Thoracic aorta (tissue), 2 donors: ENCODE measurements at regions not wholly inside any gene's neighbourhood (a gene's known extent, or its start where the extent isn't known, plus 50 kb on each side); places are given as distances from the start of the nearest gene placed in this dataset.

Experiments used
- ATAC-seq: fragments of 150-250 bp; one replicate; pipeline ENCODE4 v1.8.0; 2017; ENCODE audit warnings: low read depth; ENCODE audit not compliant: insufficient number of reproducible peaks, low FRiP score
- DNase-seq: peaks from one replicate; pipeline ENCODE4 v3.0.0-alpha.2; 2020; ENCODE audit warnings: low spot score
- H3K27ac ChIP-seq, 2 donors: fragments of 200-600 bp; sonication (generic); 1 replicate in 1 of 2; 2 replicates in 1 of 2; pipeline ENCODE4 v1.5.1; 2016; ENCODE audit warnings: mild to moderate bottlenecking in 2 of 2, moderate library complexity in 2 of 2
- H3K27me3 ChIP-seq: fragments of 200-600 bp; sonication (generic); replicated peaks from 2 replicates; pipeline ENCODE4 v1.6.0; 2016; ENCODE audit warnings: mild to moderate bottlenecking; ENCODE audit not compliant: insufficient read depth
- H3K36me3 ChIP-seq: fragments of 200-600 bp; sonication (generic); one replicate; pipeline ENCODE4 v1.5.1; 2016
- H3K4me1 ChIP-seq, 2 donors: fragments of 200-600 bp; sonication (generic); 1 replicate in 1 of 2; 2 replicates in 1 of 2; pipeline versions ENCODE4 v1.5.1 to v1.6.0; 2016; ENCODE audit warnings: low read depth in 2 of 2, mild to moderate bottlenecking in 1 of 2; ENCODE audit not compliant: control insufficient read depth in 1 of 2
- H3K4me3 ChIP-seq: fragments of 200-600 bp; sonication (generic); 2 replicates; pipeline ENCODE4 v1.5.1; 2016; ENCODE audit warnings: mild to moderate bottlenecking
- H3K9me3 ChIP-seq: fragments of 200-600 bp; sonication (generic); 2 replicates; pipeline ENCODE4 v1.5.1; 2016
- CTCF ChIP-seq: fragments of 200-600 bp; sonication (generic); IDR thresholded peaks from one replicate; pipeline ENCODE4 v1.5.1; 2019; ENCODE audit warnings: antibody characterized with exemption

- peaks cover 5% of the 10 kb centered on the region for H3K9me3 ChIP-seq
- TF ChIP-seq CTCF = no peak
- H3K27me3 ChIP-seq = no peaks in the 10 kb centered on the region
- H3K4me3 ChIP-seq = no peak overlapping the region
- no peaks in the 10 kb centered on the region for H3K4me1 ChIP-seq
- no peaks in the 10 kb centered on the region for H3K36me3 ChIP-seq
- DNase-seq (no peak), ATAC-seq (no peak)
- no peak overlapping the region for H3K27ac ChIP-seq
Observed at GRCh38 chr2:172162739-172163336, 60.1 kb upstream of the DLX2 start.

- no peak overlapping the region for H3K27ac ChIP-seq
- no peak overlapping the region for H3K4me3 ChIP-seq
- H3K9me3 ChIP-seq = no peaks in the 10 kb centered on the region
- no peak for TF ChIP-seq CTCF
- no peaks in the 10 kb centered on the region for H3K36me3 ChIP-seq
- ATAC-seq = no peak
- no peak for DNase-seq
- H3K4me1 ChIP-seq = peaks cover 0 to 4% of the 10 kb centered on the region in 2 donors
- no peaks in the 10 kb centered on the region for H3K27me3 ChIP-seq
Observed at GRCh38 chr2:172168917-172169346, 66.2 kb upstream of the DLX2 start.

- no peak for ATAC-seq
- no peak for DNase-seq
- Histone ChIP-seq H3K27ac (no peak overlapping the region), H3K4me3 (no peak overlapping the region), H3K4me1 (peaks cover 0 to 4% of the 10 kb centered on the region in 2 donors), H3K27me3 (no peaks in the 10 kb centered on the region), H3K36me3 (no peaks in the 10 kb centered on the region), H3K9me3 (no peaks in the 10 kb centered on the region)
- TF ChIP-seq CTCF = no peak
Observed at GRCh38 chr2:172169611-172170010, 66.9 kb upstream of the DLX2 start.

GRCh38 chr2:172172513-172173173 lies 69.9 kb upstream of the DLX2 start:
- peak; percentile 75 for TF ChIP-seq CTCF
- DNase-seq (no peak), ATAC-seq (no peak)
- Histone ChIP-seq H3K9me3 (no peaks in the 10 kb centered on the region), H3K27ac (no peak overlapping the region), H3K27me3 (no peaks in the 10 kb centered on the region), H3K4me3 (peak overlapping the region; percentile 74), H3K4me1 (peaks cover 0 to 4% of the 10 kb centered on the region in 2 donors), H3K36me3 (no peaks in the 10 kb centered on the region)

GRCh38 chr2:172173174-172173706 lies 70.5 kb upstream of the DLX2 start:
- Histone ChIP-seq H3K36me3 (no peaks in the 10 kb centered on the region), H3K4me1 (peaks cover 0 to 4% of the 10 kb centered on the region in 2 donors), H3K9me3 (no peaks in the 10 kb centered on the region), H3K27me3 (no peaks in the 10 kb centered on the region), H3K4me3 (peak overlapping the region; percentile 74), H3K27ac (no peak overlapping the region)
- ATAC-seq (no peak), DNase-seq (no peak)
- TF ChIP-seq CTCF = no peak
